GM19395 (cell line): ENCODE measurements at regions not wholly inside any gene's neighbourhood (a gene's known extent, or its start where the extent isn't known, plus 50 kb on each side); places are given as distances from the start of the nearest gene placed in this dataset.
"Not testable (repeated sequence)": the region's sequence is repeated elsewhere in the genome, so short reads cannot be mapped to it uniquely, and the experiment has no call there.

ENCODE experiments used
- ATAC-seq: cut with Tn5 transposase; IDR thresholded peaks from one replicate; pipeline ENCODE4 v1.9.1; 2021; ENCODE audit warnings: mild to moderate bottlenecking, moderate library complexity; ENCODE audit not compliant: unreplicated experiment

DNA sequence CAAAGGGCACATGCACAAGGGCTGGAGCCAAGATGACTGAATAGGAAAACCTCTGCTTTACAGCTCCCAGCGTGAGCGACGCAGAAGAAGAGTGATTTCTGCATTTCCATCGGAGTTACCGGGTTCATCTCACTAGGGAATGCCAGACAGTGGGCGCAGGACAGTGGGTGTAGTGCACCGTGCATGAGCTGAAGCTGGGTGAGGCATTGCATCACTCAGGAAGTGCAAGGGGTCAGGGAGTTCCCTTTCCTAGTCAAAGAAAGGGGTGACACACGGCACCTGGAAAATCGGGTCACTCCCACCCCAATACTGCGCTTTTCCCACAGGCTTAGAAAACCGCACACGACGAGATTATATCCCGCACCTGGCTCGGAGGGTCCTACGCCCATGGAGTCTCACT lies 64.5 kb upstream of the HTR1E start:
- not testable (repeated sequence) for ATAC-seq

DNA sequence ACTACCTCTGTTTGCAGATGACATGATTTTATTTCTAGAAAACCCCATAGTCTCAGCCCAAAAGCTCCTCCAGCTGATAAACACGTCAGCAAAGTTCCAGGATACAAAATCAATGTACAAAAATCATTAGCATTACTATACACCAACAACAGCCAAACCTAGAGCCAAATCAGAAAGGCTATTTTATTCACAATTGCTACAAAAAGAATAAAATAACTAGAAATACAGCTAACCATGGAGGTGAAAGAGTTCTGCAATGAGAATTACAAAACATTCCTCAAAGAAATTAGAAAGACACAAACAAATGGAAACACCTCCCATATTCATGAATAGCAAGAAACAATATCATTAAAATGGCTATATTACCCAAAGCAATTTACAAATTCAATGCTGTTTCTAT lies 65.6 kb upstream of the HTR1E start:
- no peak for ATAC-seq

DNA sequence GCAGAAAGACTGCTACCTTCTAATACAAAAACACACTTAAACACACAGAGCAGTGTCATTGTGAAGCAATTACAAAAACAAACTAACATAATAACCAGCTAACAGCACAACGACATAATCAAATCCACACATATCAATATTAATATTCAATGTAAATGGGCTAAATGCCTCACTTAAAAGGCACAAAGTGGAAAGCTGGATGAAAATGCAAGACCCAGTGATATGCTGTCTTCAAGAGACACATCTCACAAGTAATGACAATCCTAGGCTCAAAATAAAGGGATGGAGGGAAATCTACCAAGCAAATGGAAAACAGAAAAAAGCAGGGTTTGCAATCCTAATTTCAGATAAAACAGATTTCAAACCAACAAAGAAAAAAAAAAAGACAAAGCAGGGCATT lies 67.8 kb upstream of the HTR1E start:
- ATAC-seq = no peak

DNA sequence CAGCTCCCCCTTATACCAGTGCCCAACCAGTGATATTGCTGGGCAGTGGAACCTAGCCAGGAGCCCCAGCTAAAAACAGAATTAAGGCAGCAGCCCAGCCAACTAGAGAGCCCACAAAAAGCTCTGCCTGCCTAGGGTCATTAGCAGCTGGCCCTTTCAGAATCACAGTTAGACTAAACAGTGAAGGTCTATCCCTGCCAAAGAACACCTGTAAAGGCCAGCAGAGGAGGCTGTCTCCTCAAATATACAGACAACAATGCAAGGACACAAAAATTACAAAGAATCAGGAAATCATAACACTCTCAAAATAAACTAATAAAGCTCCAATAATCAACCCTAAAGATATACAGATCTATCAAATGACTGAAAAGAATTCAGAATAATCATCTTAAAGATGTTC lies 77.8 kb upstream of the HTR1E start:
- no peak for ATAC-seq

DNA sequence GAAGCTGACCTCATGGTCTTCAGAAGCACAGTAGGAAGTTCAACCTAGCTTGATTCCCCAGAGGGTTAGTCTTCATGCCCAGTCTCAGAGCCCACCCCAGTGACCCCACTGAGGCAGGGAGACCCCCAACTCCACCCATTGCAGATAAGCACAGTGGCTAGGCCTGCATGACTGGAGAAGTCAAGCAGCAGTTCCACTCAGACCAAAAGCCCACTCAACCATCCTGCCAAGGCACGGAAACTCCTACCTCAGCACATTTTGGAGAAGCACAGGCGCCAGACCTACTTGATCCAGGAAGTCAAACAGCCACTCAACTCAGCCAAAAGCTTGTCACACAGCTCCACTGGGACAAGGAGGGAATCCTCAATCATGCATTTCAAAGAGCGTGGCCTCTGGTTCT lies 78.4 kb upstream of the HTR1E start:
- ATAC-seq = no peak

DNA sequence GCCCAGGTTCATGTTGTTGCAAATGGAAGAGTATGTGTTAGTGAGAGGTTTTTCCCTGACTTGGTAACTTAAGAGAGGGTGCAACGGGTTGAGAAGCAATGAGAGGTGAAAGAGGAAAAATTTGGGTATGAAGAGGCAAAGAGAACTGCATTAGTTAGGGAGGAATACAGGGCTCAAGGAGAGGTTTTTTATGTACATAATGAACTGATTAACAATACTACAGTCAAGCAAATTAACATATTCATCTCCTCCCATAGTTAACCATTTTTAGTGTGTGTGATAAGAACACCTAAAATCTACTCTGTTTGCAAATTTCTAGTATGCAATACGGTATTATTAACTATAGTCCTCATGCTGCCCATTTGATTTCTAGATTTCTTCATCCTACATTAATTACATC lies 79.5 kb upstream of the HTR1E start:
- ATAC-seq = no peak

DNA sequence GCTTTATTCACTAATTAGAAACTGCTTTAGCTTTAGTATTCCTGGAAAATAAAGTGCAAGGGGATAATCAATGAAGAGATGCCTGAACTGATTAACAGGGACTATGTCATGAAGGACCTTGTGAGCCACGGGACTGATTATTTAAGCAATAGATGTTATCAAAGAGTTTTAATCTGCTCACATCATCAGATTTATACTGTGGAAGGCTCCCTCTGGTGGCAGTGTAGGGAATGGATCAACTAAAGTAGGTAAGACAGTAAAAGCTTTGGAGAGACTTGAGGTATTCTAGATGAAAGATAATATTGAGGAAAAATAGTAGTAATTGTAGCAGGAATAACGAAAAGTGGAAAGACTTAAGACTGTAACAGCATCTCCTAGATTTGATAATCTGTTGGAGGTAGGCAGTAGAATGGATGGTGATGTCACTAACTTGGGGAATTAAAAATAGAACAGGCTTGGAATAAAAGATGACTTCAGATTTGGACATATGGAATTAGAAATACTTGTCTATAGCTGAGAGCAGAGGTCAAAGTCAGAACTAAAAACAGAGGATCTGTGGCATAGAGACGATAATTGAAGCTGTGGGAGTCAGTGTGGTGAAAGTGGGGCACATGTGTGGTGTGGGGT lies 80.3 kb upstream of the HTR1E start:
- ATAC-seq = peak; percentile 78

DNA sequence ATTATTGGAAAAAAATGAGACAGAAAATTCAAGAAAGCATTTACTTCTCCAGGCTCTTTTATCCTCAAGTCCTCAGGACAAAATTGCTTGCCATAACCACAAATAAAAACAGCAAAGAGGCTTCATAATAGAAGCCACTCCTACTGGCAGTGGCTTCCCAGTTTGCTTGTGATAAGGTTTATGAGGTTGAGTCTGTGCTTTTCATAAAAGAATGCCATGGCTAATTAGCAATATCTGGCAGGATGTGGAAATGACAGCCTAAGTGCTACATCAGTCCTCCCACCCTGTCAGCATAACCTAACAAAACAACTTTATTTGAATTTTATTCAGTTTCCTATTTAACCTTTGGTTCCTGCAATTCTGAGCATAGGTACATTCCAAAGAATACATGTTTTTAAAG lies 80.9 kb upstream of the HTR1E start:
- no peak for ATAC-seq

DNA sequence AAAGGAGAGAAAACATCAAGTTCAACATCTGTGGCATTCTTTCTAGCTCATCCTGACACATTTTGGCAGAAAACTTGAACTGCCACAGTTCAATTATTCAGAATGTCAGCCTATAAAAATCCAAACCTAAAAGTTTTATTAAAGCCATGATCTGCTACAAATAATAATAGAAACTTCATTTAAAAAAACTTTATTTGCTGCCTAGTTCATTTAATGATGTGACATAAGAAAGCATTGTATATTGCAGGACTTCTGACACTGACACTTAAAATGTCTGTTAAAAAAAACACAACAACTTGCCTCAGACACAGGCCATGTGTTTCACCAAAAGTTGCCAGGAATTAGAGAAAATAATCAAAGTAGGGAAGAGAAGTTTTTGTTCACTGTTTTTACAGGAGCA lies 88.3 kb upstream of the HTR1E start:
- no peak for ATAC-seq

DNA sequence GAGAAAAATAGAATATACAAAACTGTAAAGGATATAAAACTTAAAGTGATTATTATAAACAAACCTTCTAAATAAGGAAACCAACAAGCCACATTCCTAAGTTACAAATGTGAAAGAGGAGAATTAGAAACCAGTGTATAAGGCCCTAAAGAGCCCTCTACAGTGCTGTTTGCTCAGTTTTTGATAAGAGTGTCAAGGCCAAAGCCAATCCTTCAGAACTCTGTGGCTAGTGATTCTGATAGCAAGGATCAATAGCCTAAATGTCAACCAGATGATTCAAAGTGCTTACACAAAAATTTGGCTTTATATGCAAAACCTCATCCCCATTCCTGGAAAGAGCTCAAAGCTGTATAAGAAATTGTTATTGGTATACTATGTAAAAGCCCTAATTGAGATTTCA lies 104.6 kb upstream of the HTR1E start:
- ATAC-seq = no peak

DNA sequence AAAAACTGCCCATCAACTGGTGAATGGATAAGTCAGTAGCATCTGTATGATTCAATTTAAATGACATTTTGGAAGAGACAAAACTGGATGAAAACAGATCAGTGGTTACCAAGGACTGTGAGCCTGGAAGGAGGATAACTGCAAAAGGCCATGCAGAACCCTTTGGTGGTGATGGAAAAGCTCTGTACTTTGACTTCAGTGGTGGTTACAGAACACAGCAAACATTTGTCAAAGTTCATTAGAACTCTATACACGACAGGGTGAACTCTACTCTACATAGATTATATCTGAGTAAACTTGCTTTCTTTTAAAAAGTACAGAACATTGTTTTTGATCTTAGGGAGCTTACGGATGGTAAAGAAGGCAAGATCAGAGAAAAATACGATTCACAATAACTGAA lies 111.9 kb upstream of the HTR1E start:
- ATAC-seq = no peak

DNA sequence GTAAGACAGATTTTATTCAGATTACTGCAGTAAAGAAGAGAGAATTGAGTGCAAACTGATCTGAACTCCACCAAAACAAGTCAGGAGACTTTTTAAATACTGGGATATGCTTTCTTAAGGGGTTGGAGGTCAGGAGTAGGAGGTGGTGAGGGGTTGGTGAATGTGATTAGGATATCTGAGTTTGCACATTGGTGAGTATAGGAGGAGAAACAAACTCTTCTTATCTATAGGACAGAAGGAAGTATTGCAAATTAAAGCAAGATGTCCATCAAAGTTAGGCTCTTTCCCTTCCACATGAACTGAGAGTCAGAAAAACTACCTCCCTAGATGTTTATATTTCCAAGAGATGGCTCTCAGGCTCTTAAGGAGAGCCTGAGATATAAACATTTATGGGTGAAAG lies 114.6 kb upstream of the HTR1E start:
- no peak for ATAC-seq

DNA sequence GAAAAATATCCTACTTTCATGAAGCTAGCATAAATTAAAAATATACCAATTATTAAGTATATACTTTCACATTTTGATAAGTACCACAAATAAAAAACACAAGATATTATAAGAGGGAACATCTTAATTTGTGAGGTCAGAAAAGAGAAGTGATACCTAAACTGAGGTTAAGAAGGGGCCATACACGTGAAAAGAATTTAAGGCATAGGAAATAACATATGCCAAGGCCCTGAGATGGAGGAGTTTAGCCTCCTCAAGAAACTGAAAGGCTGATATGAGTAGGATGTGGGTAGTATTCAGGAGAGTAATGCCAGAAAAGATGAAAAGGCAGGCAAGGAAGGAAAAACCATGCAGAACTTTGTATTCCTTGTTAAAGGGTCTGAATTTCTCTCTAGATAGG lies 116.6 kb upstream of the HTR1E start:
- ATAC-seq = no peak

DNA sequence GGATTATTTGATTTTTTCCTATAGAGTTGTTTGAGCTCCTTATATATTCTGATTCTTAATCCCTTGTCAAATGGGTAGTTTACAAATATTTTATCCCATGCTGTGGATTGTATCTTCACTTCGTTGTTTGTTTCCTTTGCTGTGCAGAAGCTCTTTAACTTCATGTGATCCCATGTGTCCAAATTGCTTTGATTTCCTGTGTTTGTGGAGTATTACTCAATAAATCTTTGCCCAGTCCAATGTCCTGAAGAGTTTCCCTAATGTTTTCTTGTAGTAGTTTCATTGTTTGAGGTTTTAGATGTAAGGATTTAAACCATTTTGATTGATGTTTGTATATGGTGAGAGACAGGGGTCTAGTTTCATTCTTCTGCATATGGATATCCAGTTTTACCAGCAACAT lies 143.7 kb upstream of the HTR1E start:
- ATAC-seq = no peak

DNA sequence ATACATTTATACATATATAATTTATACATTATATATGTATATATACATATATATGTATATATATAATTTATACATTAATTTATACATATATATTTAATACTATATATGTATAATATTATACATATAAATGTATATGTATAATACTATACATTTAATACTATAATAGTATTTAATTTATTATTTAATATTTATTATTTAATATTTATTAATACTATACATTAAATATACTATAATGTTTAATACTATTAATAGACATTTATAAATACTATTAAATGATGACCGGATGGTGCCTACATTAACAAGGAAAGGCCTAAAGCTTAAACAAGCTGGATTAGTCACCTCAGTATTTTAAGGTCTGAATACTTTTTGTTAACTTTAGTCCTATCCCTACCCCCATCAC lies 145.9 kb upstream of the HTR1E start:
- no peak for ATAC-seq

DNA sequence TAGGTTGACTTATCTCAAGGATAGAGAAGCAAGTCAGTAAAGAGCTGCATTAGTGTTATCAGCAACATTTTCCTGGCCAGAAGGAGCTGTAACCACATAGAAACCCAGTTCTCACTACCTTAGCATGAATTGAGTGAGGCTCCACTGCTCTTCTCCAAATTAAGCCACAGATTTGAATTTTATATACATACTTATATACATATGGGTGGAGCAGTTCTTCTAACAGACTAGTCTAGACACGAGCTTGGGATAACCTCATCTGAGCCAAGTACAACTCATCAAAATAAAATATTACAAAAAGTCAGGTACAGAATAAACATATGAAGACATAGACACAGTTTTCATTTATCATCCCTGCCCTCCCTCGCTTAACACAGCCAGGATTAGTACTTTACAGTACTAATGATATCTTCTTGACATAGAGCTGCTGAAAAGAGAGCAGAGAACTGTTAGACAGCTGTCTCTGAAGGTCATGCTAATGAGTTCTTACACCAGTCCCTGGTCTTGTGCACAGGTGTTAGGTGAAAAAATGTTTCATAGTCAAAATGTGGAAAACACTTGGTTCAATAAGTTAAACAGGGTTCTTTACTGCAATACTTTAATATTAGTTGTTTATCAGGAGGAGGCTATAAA lies 147.4 kb upstream of the HTR1E start:
- ATAC-seq = no peak

DNA sequence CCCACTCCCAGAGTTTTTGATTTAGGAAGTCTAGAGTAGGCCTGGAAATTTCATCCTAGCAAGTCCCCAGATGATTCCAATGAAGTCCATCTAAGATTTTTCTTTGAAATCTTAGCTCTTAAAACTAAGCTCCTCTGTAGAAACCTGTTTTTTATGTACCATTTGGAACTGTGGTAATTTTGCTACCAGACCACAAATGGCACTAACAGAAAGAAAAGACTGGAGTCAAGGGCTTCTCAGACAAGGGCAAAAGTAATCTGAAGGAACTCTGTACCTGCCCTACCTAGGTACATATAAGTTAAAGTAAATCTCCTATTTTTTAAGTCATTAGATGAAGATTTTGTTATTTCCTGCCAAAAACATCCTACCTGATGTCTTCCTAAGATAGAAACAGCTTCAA lies 155.0 kb upstream of the HTR1E start:
- ATAC-seq = no peak

DNA sequence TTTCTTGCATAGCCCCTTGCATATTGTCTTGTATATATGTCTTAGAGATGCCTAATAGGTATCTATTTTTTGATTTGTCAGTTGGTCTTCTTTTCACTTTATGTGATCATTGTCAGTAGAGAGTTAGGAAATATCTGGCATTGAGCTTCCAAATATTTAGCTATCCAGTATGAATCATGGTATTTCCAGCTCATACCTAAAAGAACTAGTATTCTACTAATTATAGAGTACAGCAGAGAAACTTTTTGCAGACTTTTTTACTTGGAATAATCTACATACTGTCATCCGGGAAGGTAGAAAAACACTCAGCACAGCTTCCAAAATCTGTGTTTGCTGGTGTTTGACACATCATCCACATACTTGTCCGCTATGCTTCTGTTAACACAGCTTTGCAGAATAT lies 156.4 kb upstream of the HTR1E start:
- ATAC-seq = no peak

DNA sequence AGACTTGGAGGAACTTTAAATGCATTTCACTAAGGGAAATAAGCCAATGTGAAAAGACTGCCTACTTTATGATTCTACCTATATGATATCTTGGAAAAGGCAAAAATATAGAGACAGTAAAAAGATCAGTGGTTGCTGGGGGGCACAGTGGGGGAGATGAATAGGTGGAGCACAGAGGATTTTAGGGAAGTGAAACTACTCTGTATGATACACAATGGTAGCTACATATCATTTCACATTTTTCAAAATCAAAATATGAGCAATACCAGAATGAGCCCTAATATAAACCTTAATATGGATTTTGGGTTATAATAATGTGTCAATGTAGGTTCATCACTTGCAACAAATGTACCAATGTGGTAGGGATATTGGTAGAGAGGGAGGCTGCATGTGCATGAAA lies 161.4 kb upstream of the HTR1E start:
- ATAC-seq = no peak

DNA sequence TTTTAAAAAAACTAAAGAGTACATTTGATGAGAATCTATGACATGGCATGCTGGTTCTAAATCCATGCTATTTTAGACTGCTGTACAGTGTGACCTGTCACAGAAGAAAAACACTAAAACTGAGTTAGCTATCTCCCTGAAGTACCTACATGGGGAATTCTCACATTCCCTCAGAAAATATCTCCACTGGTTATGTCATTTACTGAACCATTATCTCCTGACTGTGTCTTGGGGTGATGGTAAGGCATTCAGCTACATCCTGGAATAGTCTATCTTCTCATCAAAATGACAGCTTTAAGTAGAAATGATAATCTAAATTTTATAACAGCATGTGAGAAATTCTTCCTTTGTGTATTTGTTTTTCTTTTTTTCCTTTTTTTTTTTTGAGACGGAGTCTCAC lies 172.1 kb upstream of the HTR1E start:
- no peak for ATAC-seq

DNA sequence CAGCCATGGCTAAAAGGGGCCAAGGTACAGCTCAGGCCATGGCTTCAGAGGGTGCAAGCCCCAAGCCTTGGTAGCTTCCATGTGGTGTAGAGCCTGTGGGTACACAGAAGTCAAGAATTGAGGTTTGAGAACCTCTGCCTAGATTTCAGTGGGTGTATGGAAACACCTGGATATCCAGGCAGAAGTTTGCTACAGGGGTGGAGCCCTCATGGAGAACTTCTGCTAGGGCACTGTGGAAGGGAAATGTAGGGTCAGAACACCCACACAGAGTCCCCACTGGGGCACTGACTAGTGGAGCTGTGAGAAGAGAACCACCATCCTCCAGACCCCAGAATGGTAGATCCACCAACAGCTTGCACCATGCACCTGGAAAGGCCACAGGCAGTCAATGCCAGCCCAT lies 177.4 kb upstream of the HTR1E start:
- ATAC-seq = not testable (repeated sequence)

DNA sequence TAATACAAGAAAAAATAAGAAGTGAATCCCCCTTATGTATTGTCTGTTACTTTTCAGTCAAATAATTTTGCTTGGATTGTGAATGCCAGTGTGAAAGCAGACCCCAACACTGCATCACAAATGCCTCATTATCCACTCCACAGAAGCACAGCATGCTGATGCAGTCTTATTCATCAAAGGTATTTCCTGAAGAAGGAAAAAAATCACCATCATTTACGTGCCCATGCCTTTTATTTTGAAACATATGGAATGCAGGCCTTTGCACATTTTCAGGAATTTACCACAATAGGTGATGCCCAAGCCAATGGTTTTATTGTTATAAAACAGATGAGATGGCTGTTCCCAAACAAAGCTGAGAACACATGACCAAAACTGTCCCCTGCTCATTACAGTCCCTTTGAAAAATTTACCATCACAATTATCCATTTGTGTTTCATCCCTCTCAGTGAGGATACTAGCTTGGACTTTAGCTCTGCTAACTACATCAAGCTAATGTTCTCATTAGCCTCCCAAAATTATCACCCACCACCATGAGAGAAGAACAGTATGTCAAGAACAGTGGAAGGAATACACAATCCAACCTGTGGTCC lies 180.6 kb upstream of the HTR1E start:
- no peak for ATAC-seq

DNA sequence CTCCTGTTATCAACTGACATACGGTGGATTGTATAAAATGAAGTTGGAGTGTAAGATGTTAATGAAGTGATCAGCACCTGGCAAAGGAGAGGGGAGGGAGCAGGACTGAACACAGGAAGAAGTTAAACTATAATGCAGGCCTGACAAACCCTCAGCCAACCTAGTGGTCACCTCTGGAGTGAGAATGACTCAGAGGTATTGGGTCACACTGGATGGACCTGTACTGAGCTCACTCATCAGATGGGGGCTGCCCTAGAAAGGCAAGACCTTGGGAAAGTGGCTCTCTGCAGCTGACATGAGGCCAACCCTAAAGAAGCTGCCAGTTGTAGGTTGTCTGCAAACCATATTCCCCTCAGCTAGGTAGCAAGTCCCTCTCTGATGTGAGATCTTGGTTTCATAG lies 193.3 kb upstream of the HTR1E start:
- ATAC-seq = no peak
